H1 (cell line): ENCODE measurements at regions not wholly inside any gene's neighbourhood (a gene's known extent, or its start where the extent isn't known, plus 50 kb on each side); places are given as distances from the start of the nearest gene placed in this dataset.

Experiments
- CTCF ChIA-PET: fragments of 300-600 bp; sonication (Branson Sonifier 250); formaldehyde crosslinking; loops from one replicate; lab custom pipeline; 2021; ENCODE audit not compliant: partially characterized antibody; lab: Charles Lee
- POLR2A ChIA-PET: fragments of 300-600 bp; sonication (Branson Sonifier 250); formaldehyde crosslinking; loops from one replicate; lab custom pipeline; 2021; ENCODE audit warnings: inconsistent platforms; ENCODE audit not compliant: partially characterized antibody; lab: Charles Lee
- DNase-seq, 2 experiments: peaks; one replicate each; pipeline versions ENCODE4 v3.0.0 to v3.0.0-alpha.2; 2010 to 2022; ENCODE audit warnings: low spot score in 2 of 2, low read depth in 1 of 2, mixed read lengths in 1 of 2
- FAIRE-seq: peaks from 2 replicates; lab custom pipeline; 2011; peaks lifted over from hg19 to GRCh38; lab: Jason Lieb, UNC
- H2AFZ ChIP-seq: 2 replicates; pipeline ENCODE4 v1.8.1; 2012; ENCODE audit warnings: low read length, inconsistent platforms
- H2AK5ac ChIP-seq: 2 replicates; pipeline ENCODE4 v1.6.1; 2013; ENCODE audit warnings: low read depth, low read length
- H2BK120ac ChIP-seq: replicated peaks from 2 replicates; pipeline ENCODE3; 2013; ENCODE audit warnings: low read depth, low read length, inconsistent platforms
- H2BK12ac ChIP-seq: 2 replicates; pipeline ENCODE4 v1.6.1; 2013; ENCODE audit warnings: low read depth, low read length
- H2BK15ac ChIP-seq: 2 replicates; pipeline ENCODE4 v1.6.1; 2013; ENCODE audit warnings: low read length
- H2BK20ac ChIP-seq: 2 replicates; pipeline ENCODE4 v1.6.1; 2013; ENCODE audit warnings: low read length
- H2BK5ac ChIP-seq: 2 replicates; pipeline ENCODE4 v1.6.1; 2013; ENCODE audit warnings: low read depth, low read length
- H3K14ac ChIP-seq: 2 replicates; pipeline ENCODE4 v1.6.1; 2013; ENCODE audit warnings: inconsistent platforms; ENCODE audit not compliant: insufficient read length
- H3K18ac ChIP-seq: 2 replicates; pipeline ENCODE4 v1.6.1; 2013; ENCODE audit warnings: low read length; ENCODE audit errors: extremely low read depth
- H3K23ac ChIP-seq: 2 replicates; pipeline ENCODE4 v1.6.1; 2013; ENCODE audit warnings: inconsistent platforms; ENCODE audit not compliant: insufficient read length
- H3K23me2 ChIP-seq: 2 replicates; pipeline ENCODE4 v1.6.1; 2013; ENCODE audit warnings: low read depth, low read length
- H3K27ac ChIP-seq: 2 replicates; pipeline ENCODE4 v1.6.1; 2011; ENCODE audit warnings: low read depth, low read length, inconsistent platforms
- H3K27me3 ChIP-seq, 4 experiments: replicated peaks in 1 of 4; 1 replicate in 1 of 4; 2 replicates in 3 of 4; pipeline versions ENCODE4 v1.6.1 to v1.8.1; 2011 to 2013; ENCODE audit warnings: low read length in 3 of 4, mild to moderate bottlenecking in 3 of 4, inconsistent platforms in 2 of 4, mixed read lengths in 2 of 4, moderate library complexity in 1 of 4; ENCODE audit not compliant: control insufficient read depth in 3 of 4, insufficient read depth in 3 of 4; ENCODE audit errors: extremely low read depth in 1 of 4
- H3K36me3 ChIP-seq, 4 experiments: 2 replicates each; pipeline versions ENCODE4 v1.6.1 to v1.8.1; 2011 to 2013; ENCODE audit warnings: mild to moderate bottlenecking in 4 of 4, low read length in 3 of 4, moderate library complexity in 2 of 4, control low read depth in 1 of 4, inconsistent platforms in 1 of 4; ENCODE audit not compliant: insufficient read depth in 4 of 4, control insufficient read depth in 2 of 4
- H3K4ac ChIP-seq: replicated peaks from 2 replicates; pipeline ENCODE3; 2013; ENCODE audit warnings: low read length, low read depth, mixed read lengths, inconsistent platforms; ENCODE audit not compliant: insufficient read length
- H3K4me1 ChIP-seq, 4 experiments: replicated peaks in 1 of 4; 1 replicate in 1 of 4; 2 replicates in 3 of 4; pipeline versions ENCODE4 v1.6.1 to v1.8.1; 2011 to 2013; ENCODE audit warnings: low read length in 3 of 4, inconsistent platforms in 2 of 4, mixed read lengths in 1 of 4; ENCODE audit not compliant: insufficient read depth in 4 of 4, control insufficient read depth in 3 of 4
- H3K4me2 ChIP-seq, 2 experiments: 2 replicates each; pipeline versions ENCODE4 v1.6.1 to v1.8.1; 2011 to 2013; ENCODE audit warnings: low read depth in 2 of 2, low read length in 2 of 2, control low read depth in 1 of 2, inconsistent platforms in 1 of 2, mild to moderate bottlenecking in 1 of 2; ENCODE audit not compliant: insufficient read depth in 1 of 2
- H3K4me3 ChIP-seq, 4 experiments: fragments of 200-600, 300-600 bp in 1 of 4; sonication (generic), shearing (Covaris generic), sonication (Bioruptor Twin) in 1 of 4; 2 replicates each; pipeline versions ENCODE4 v1.5.1 to v1.8.1; 2011 to 2016; ENCODE audit warnings: low read length in 4 of 4, low read depth in 3 of 4, control low read depth in 2 of 4, inconsistent platforms in 2 of 4, mild to moderate bottlenecking in 2 of 4, mixed read lengths in 1 of 4, moderate library complexity in 1 of 4; ENCODE audit not compliant: insufficient read depth in 2 of 4; ENCODE audit errors: extremely low read depth in 1 of 4
- H3K56ac ChIP-seq: replicated peaks from 2 replicates; pipeline ENCODE3; 2013; ENCODE audit warnings: low read depth, mild to moderate bottlenecking, mixed read lengths, low read length, inconsistent platforms; ENCODE audit not compliant: insufficient read length
- H3K79me1 ChIP-seq: 2 replicates; pipeline ENCODE4 v1.6.1; 2013; ENCODE audit warnings: low read depth, low read length, control low read depth
- H3K79me2 ChIP-seq, 2 experiments: 2 replicates each; pipeline versions ENCODE4 v1.6.1 to v1.8.1; 2012 to 2013; ENCODE audit warnings: low read length in 2 of 2, mild to moderate bottlenecking in 2 of 2, inconsistent platforms in 1 of 2; ENCODE audit not compliant: insufficient read depth in 2 of 2, control insufficient read depth in 1 of 2
- H3K9ac ChIP-seq, 4 experiments: replicated peaks in 1 of 4; 1 replicate in 1 of 4; 2 replicates in 3 of 4; pipeline versions ENCODE4 v1.6.1 to v1.8.1; 2011 to 2013; ENCODE audit warnings: low read depth in 3 of 4, low read length in 3 of 4, control low read depth in 2 of 4, mild to moderate bottlenecking in 2 of 4, moderate library complexity in 2 of 4, inconsistent platforms in 1 of 4; ENCODE audit errors: extremely low read depth in 1 of 4
- H3K9me3 ChIP-seq, 2 experiments: 2 replicates each; pipeline versions ENCODE4 v1.6.1 to v1.8.1; 2012 to 2013; ENCODE audit warnings: mild to moderate bottlenecking in 2 of 2, moderate library complexity in 2 of 2, control low read depth in 1 of 2, inconsistent platforms in 1 of 2, low read depth in 1 of 2, low read length in 1 of 2, mixed read lengths in 1 of 2; ENCODE audit not compliant: insufficient read depth in 2 of 2
- H4K20me1 ChIP-seq, 2 experiments: replicated peaks in 1 of 2; 2 replicates each; pipeline versions ENCODE3 to v1.8.1; 2011 to 2013; ENCODE audit warnings: inconsistent platforms in 2 of 2, low read length in 2 of 2, mild to moderate bottlenecking in 1 of 2; ENCODE audit not compliant: insufficient read depth in 2 of 2, control insufficient read depth in 1 of 2
- H4K5ac ChIP-seq: 2 replicates; pipeline ENCODE4 v1.6.1; 2013; ENCODE audit warnings: low read length, low read depth, mixed read lengths, inconsistent platforms; ENCODE audit not compliant: insufficient read length
- H4K8ac ChIP-seq: 2 replicates; pipeline ENCODE4 v1.8.0; 2013; ENCODE audit warnings: mild to moderate bottlenecking, moderate library complexity, low read length, inconsistent platforms; ENCODE audit not compliant: insufficient read depth; ENCODE audit errors: extremely low read depth
- H4K91ac ChIP-seq: replicated peaks from 2 replicates; pipeline ENCODE3; 2013; ENCODE audit warnings: low read length, mixed read lengths, inconsistent platforms; ENCODE audit not compliant: insufficient read length
- BACH1 ChIP-seq: IDR thresholded peaks from 2 replicates; pipeline ENCODE4 v1.6.1; 2012; ENCODE audit warnings: low read length, improper control_type of control experiment
- CBX8 ChIP-seq: fragments of 300-800, 300-1000 bp; sonication (generic); IDR thresholded peaks from 2 replicates; pipeline ENCODE4 v1.7.1; 2016; ENCODE audit warnings: low read depth, low read length, borderline replicate concordance
- CREB1 ChIP-seq: IDR thresholded peaks from 2 replicates; pipeline ENCODE4 v1.6.1; 2012; ENCODE audit warnings: inconsistent platforms
- CTBP2 ChIP-seq: IDR thresholded peaks from 2 replicates; pipeline ENCODE4 v1.7.0; 2011; ENCODE audit warnings: borderline replicate concordance, mild to moderate bottlenecking, moderate library complexity, mixed read lengths, low read length; ENCODE audit not compliant: insufficient read depth, insufficient read length
- FOSL1 ChIP-seq: IDR thresholded peaks from 2 replicates; pipeline ENCODE4 v1.6.1; 2011; ENCODE audit warnings: mild to moderate bottlenecking, low read depth, low read length, moderate library complexity; ENCODE audit not compliant: insufficient read depth
- KDM4A ChIP-seq: IDR thresholded peaks from one replicate; pipeline ENCODE4 v1.7.1; 2012; ENCODE audit warnings: low read depth, mild to moderate bottlenecking, moderate library complexity, low read length, inconsistent platforms; ENCODE audit not compliant: severe bottlenecking
- MAX ChIP-seq: IDR thresholded peaks from 2 replicates; pipeline ENCODE4 v1.6.1; 2012; ENCODE audit warnings: inconsistent platforms
- POU5F1 ChIP-seq: IDR thresholded peaks from 2 replicates; pipeline ENCODE4 v1.6.1; 2011; ENCODE audit warnings: low read depth, mild to moderate bottlenecking, low read length, moderate library complexity
- RBBP5 ChIP-seq: IDR thresholded peaks from 2 replicates; pipeline ENCODE4 v1.7.1; 2012; ENCODE audit warnings: low read depth, mild to moderate bottlenecking, inconsistent platforms, low read length, moderate library complexity, borderline replicate concordance
- SIRT6 ChIP-seq: IDR thresholded peaks from one replicate; pipeline ENCODE4 v1.7.1; 2012; ENCODE audit warnings: low read length, inconsistent platforms
- SP1 ChIP-seq: IDR thresholded peaks from 2 replicates; pipeline ENCODE4 v1.6.1; 2011; ENCODE audit warnings: low read depth, low read length
- SP4 ChIP-seq: IDR thresholded peaks from 2 replicates; pipeline ENCODE4 v1.6.1; 2012; ENCODE audit warnings: low read length, inconsistent platforms
- SRF ChIP-seq: IDR thresholded peaks from 2 replicates; pipeline ENCODE4 v1.6.1; 2011; ENCODE audit warnings: mild to moderate bottlenecking, low read depth, low read length, moderate library complexity
- TCF12 ChIP-seq: IDR thresholded peaks from 2 replicates; pipeline ENCODE4 v1.6.1; 2011; ENCODE audit warnings: low read depth, mild to moderate bottlenecking, low read length
- TEAD4 ChIP-seq: IDR thresholded peaks from 2 replicates; pipeline ENCODE4 v1.6.1; 2012; ENCODE audit warnings: low read depth, low read length, inconsistent platforms, mixed read lengths
- USF2 ChIP-seq: IDR thresholded peaks from 2 replicates; pipeline ENCODE4 v1.6.1; 2011; ENCODE audit warnings: low read length, improper control_type of control experiment
- WGBS, 2 experiments: shearing (Covaris generic) in 1 of 2; methylation state at CpG; one replicate each; pipeline versions ENCODE4 v1.1.6 to v1.1.7; 2013 to 2015; ENCODE audit warnings: low lambda C conversion rate in 2 of 2, mixed read lengths in 2 of 2, inconsistent platforms in 1 of 2, low coverage in 1 of 2, missing lambda C conversion rate in 1 of 2; ENCODE audit not compliant: insufficient replicate concordance in 2 of 2, insufficient coverage in 1 of 2, insufficient read length in 1 of 2; ENCODE audit errors: extremely low coverage in 1 of 2, missing lambda C conversion rate in 1 of 2; 5-methylcytosine and 5-hydroxymethylcytosine counted together

GRCh38 chr4:79498282-79498681, 90.3 kb upstream of the GK2 start:
- 0 out of 7 replicates have a peak, but pooled peaks cover 0 to 2% (median 0%) of the 10 kb centered on the region in 4 experiments for H3K4me1 ChIP-seq
- H4K5ac ChIP-seq, result no peak overlapping the region
- H3K23ac ChIP-seq, result no peak overlapping the region
- no peak overlapping the region for H2BK15ac ChIP-seq
- no peaks in the 10 kb centered on the region for H3K79me2 ChIP-seq
- no peaks in the 10 kb centered on the region for H3K27me3 ChIP-seq
- H3K4ac ChIP-seq, result no peak overlapping the region
- no peak overlapping the region for H2AFZ ChIP-seq
- H3K9ac ChIP-seq, result no peak overlapping the region
- no peaks in the 10 kb centered on the region for H3K9me3 ChIP-seq
- no peak overlapping the region for H3K56ac ChIP-seq
- H3K79me1 ChIP-seq, result no peaks in the 10 kb centered on the region
- no peak overlapping the region for H4K91ac ChIP-seq
- no peak overlapping the region for H4K8ac ChIP-seq
- H3K4me3 ChIP-seq, result no peak overlapping the region
- H4K20me1 ChIP-seq, result no peaks in the 10 kb centered on the region
- no peak overlapping the region for H3K18ac ChIP-seq
- no peak overlapping the region for H2AK5ac ChIP-seq
- H3K14ac ChIP-seq, result no peak overlapping the region
- DNase-seq (no peak), FAIRE-seq (no peak)
- no peak overlapping the region for H2BK120ac ChIP-seq
- H3K4me2 ChIP-seq, result no peak overlapping the region
- 100% methylated on average over 1 of the region's 1 CpG; no CpG with 5 or more reads in 1 of the 2 experiments for WGBS, 2 experiments
- POLR2A ChIA-PET, result no interaction called here
- no peaks in the 10 kb centered on the region for H3K23me2 ChIP-seq
- no peak overlapping the region for H2BK5ac ChIP-seq
- no peak overlapping the region for H2BK12ac ChIP-seq
- no peaks in the 10 kb centered on the region for H3K36me3 ChIP-seq
- no peak overlapping the region for H3K27ac ChIP-seq
- H2BK20ac ChIP-seq, result no peak overlapping the region
- CTCF ChIA-PET, result no interaction called here
- no peak for TF ChIP-seq TCF12
- TF ChIP-seq SRF, result no peak
- no peak for TF ChIP-seq MAX
- no peak for TF ChIP-seq POU5F1
- TF ChIP-seq SP1, result no peak
- no peak for TF ChIP-seq SP4
- TF ChIP-seq TEAD4, result no peak
- no peak for TF ChIP-seq SIRT6
- TF ChIP-seq USF2, result no peak
- no peak for TF ChIP-seq RBBP5
- TF ChIP-seq FOSL1, result no peak
- no peak for TF ChIP-seq KDM4A
- TF ChIP-seq CTBP2, result no peak
- no peak for TF ChIP-seq CREB1
- no peak for TF ChIP-seq BACH1
- TF ChIP-seq CBX8, result no peak
